HUES48 (cell line): ENCODE measurements at regions not wholly inside any gene's neighbourhood (a gene's known extent, or its start where the extent isn't known, plus 50 kb on each side); places are given as distances from the start of the nearest gene placed in this dataset.

Experiments used
- H3K27ac ChIP-seq: one replicate; pipeline ENCODE4 v1.7.0; 2013; ENCODE audit warnings: low read depth, low read length, inconsistent platforms
- H3K27me3 ChIP-seq: 2 replicates; pipeline ENCODE4 v1.6.1; 2013; ENCODE audit warnings: mild to moderate bottlenecking, low read length; ENCODE audit not compliant: control insufficient read depth, insufficient read depth
- H3K36me3 ChIP-seq: 2 replicates; pipeline ENCODE4 v1.6.1; 2013; ENCODE audit warnings: low read length; ENCODE audit not compliant: control insufficient read depth, insufficient read depth
- H3K4me1 ChIP-seq: 2 replicates; pipeline ENCODE4 v1.6.1; 2013; ENCODE audit warnings: mild to moderate bottlenecking, low read length; ENCODE audit not compliant: control insufficient read depth, insufficient read depth
- H3K4me3 ChIP-seq: 2 replicates; pipeline ENCODE4 v1.5.1; 2013; ENCODE audit warnings: mild to moderate bottlenecking, low read depth, low read length
- H3K9ac ChIP-seq: 2 replicates; pipeline ENCODE4 v1.6.1; 2013; ENCODE audit warnings: mild to moderate bottlenecking, low read depth, low read length, moderate library complexity
- H3K9me3 ChIP-seq: 2 replicates; pipeline ENCODE4 v1.6.1; 2013; ENCODE audit warnings: low read length; ENCODE audit not compliant: control insufficient read depth, insufficient read depth

DNA sequence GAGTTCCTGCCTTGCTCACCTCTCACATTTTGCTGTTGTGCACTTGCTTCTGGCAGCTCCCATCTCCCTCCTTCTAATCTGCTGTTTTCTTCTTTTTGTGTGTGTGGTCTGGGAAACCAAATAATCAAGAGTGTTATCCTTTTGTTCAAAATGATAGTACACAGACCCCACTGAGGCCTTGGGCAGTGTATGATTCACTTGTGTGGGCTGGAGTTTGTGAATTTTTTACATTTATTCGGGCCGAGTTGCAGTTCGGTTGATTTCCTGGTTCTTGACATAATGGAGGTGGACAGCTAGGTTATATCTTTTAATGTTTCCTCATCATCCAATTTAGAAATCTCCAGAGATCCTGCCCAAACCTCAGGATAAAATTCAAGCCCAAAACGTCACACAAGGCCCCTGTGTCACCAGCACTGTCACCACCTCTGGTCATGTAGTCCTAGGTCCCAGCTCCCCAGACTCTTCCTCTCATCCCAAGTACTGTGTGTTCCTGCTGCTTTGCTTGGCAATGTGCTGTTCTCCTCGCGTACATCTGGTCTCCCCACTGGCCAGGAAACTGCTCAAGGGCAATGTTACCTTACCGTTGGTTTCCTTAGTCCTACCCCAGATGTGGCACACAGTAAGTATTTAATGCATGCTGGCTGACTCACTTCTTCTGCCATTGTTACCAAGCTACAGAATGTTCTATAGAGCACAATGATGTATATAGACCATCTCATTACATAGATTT is 55.7 kb upstream of the PHACTR2 start:
- Histone ChIP-seq H3K4me3 (no peak overlapping the region), H3K36me3 (no peaks in the 10 kb centered on the region), H3K27me3 (no peaks in the 10 kb centered on the region), H3K27ac (no peak overlapping the region), H3K9me3 (no peaks in the 10 kb centered on the region), H3K4me1 (peaks cover 3% of the 10 kb centered on the region; the same call in 1 of the 2 replicates), H3K9ac (no peak overlapping the region)

GRCh38 chr6:143621159-143621873 is 56.4 kb upstream of the PHACTR2 start:
- H3K36me3 ChIP-seq = no peaks in the 10 kb centered on the region
- H3K4me3 ChIP-seq = no peak overlapping the region
- no peak overlapping the region for H3K27ac ChIP-seq
- no peaks in the 10 kb centered on the region for H3K27me3 ChIP-seq
- peaks cover 5% of the 10 kb centered on the region for H3K4me1 ChIP-seq
- no peaks in the 10 kb centered on the region for H3K9me3 ChIP-seq
- H3K9ac ChIP-seq = no peak overlapping the region

DNA sequence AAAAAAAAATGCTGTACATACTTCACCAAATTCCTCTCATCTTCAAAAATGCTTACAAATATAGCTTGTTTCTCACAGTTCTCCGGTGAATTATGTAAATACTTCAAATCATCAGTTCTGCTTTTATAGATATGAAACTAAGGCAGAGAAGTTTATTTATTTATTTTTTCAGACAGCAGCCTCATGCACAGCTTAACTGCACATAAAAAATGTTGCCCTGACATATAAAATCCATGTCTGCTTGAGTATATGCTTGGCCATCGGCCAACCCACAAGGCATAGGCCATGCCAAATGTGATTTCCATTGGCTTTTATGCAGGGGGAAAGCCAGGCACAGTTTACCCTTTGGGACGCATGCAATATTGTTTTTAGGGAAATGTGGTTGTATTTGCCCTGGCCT is 57.3 kb upstream of the PHACTR2 start:
- no peaks in the 10 kb centered on the region for H3K27me3 ChIP-seq
- H3K9ac ChIP-seq = no peak overlapping the region
- peaks cover 7% of the 10 kb centered on the region for H3K4me1 ChIP-seq
- no peaks in the 10 kb centered on the region for H3K9me3 ChIP-seq
- H3K27ac ChIP-seq = no peak overlapping the region
- H3K36me3 ChIP-seq = no peaks in the 10 kb centered on the region
- no peak overlapping the region for H3K4me3 ChIP-seq

GRCh38 chr6:143619824-143620401 is 57.9 kb upstream of the PHACTR2 start:
- Histone ChIP-seq H3K36me3 (no peaks in the 10 kb centered on the region), H3K27ac (no peak overlapping the region), H3K9me3 (no peaks in the 10 kb centered on the region), H3K9ac (no peak overlapping the region), H3K4me1 (peaks cover 7% of the 10 kb centered on the region), H3K27me3 (no peaks in the 10 kb centered on the region), H3K4me3 (no peak overlapping the region)

- no peaks in the 10 kb centered on the region for H3K36me3 ChIP-seq
- no peaks in the 10 kb centered on the region for H3K27me3 ChIP-seq
- peaks cover 7% of the 10 kb centered on the region for H3K4me1 ChIP-seq
- no peak overlapping the region for H3K4me3 ChIP-seq
- no peak overlapping the region for H3K9ac ChIP-seq
- no peak overlapping the region for H3K27ac ChIP-seq
- H3K9me3 ChIP-seq = no peaks in the 10 kb centered on the region
Observed at GRCh38 chr6:143616741-143617140, 61.0 kb upstream of the PHACTR2 start.

DNA sequence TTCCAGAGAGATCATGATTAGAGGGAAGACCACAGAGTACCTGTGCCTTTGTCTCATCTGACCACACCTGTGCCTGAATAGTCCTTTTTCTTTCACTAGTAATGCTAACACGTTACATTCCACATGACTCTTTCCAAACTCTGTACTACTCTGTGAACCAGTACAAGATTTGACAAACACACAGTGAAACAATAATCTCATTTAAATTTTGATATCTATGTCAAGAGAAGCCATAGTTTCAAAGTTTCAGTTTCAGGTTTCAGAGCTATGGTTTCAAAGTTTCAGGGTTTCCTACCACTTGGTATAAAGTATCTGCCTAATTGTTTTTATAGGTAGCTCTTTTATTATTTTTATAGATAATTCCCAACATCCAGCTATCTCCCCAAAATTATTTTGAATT is 62.0 kb upstream of the PHACTR2 start:
- Histone ChIP-seq H3K9ac (no peak overlapping the region), H3K27ac (no peak overlapping the region), H3K4me1 (peaks cover 4% of the 10 kb centered on the region), H3K36me3 (no peaks in the 10 kb centered on the region), H3K9me3 (no peaks in the 10 kb centered on the region), H3K27me3 (no peaks in the 10 kb centered on the region), H3K4me3 (no peak overlapping the region)

GRCh38 chr6:143614235-143614634 is 63.5 kb upstream of the PHACTR2 start:
- no peaks in the 10 kb centered on the region for H3K9me3 ChIP-seq
- H3K36me3 ChIP-seq = no peaks in the 10 kb centered on the region
- H3K9ac ChIP-seq = no peak overlapping the region
- peaks cover 4% of the 10 kb centered on the region; the same call in 1 of the 2 replicates for H3K4me1 ChIP-seq
- H3K27ac ChIP-seq = no peak overlapping the region
- no peak overlapping the region for H3K4me3 ChIP-seq
- H3K27me3 ChIP-seq = no peaks in the 10 kb centered on the region

DNA sequence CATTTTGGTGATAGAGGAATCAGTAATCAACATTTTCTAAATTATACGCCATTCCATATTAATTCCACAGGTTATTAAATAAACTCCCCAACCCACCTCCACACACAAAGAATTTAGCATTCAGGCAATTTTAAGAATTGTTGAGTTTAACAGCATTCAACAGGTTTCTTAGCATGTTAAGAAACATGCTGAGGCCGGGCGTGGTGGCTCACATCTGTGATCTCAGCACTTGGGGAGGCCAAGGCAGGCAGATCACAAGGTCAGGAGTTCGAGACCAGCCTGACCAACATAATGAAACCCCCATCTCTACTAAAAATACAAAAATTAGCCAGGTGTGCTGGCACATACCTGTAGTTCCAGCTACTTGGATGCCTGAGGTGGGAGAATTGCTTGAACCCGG is 64.0 kb upstream of the PHACTR2 start:
- Histone ChIP-seq H3K36me3 (no peaks in the 10 kb centered on the region), H3K27ac (no peak overlapping the region), H3K4me3 (no peak overlapping the region), H3K9me3 (no peaks in the 10 kb centered on the region), H3K4me1 (peaks cover 4% of the 10 kb centered on the region; the same call in 1 of the 2 replicates), H3K9ac (no peak overlapping the region), H3K27me3 (no peaks in the 10 kb centered on the region)

- Histone ChIP-seq H3K9me3 (no peaks in the 10 kb centered on the region), H3K9ac (no peak overlapping the region)
Observed at GRCh38 chr6:143612186-143612585, 65.6 kb upstream of the PHACTR2 start.

DNA sequence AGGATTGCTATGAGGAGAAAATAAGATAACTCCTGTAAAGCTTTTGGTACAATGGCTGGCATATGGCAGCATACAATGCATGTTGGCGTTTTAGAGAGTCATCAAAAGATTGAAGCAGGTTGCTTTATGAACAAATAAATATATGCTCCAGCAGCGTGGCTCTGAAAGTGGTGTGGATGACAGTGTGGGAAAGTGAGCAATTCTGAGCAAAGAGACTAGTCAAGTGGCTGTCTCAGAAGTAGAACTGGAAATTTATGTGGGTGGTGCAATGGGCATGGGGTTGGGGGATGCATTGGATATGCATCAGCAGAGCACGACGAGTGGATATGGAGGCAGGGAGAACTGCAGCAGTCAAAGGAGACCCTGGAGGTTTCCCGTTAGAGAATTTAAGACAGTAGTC is 66.2 kb upstream of the PHACTR2 start:
- peaks cover 13% of the 10 kb centered on the region; the same call in 1 of the 2 replicates for H3K4me1 ChIP-seq
- H3K4me3 ChIP-seq = no peak overlapping the region
- no peak overlapping the region for H3K9ac ChIP-seq
- H3K36me3 ChIP-seq = no peaks in the 10 kb centered on the region
- no peaks in the 10 kb centered on the region for H3K9me3 ChIP-seq
- no peaks in the 10 kb centered on the region for H3K27me3 ChIP-seq
- no peak overlapping the region for H3K27ac ChIP-seq

More at GRCh38 chr6:143612186-143612585, 65.6 kb upstream of the PHACTR2 start:
- H3K4me1 ChIP-seq = peaks cover 13% of the 10 kb centered on the region; the same call in 1 of the 2 replicates
- no peaks in the 10 kb centered on the region for H3K36me3 ChIP-seq
- H3K27ac ChIP-seq = no peak overlapping the region
- H3K27me3 ChIP-seq = no peaks in the 10 kb centered on the region
- H3K4me3 ChIP-seq = no peak overlapping the region

GRCh38 chr6:143609972-143610371 is 67.8 kb upstream of the PHACTR2 start:
- Histone ChIP-seq H3K36me3 (no peaks in the 10 kb centered on the region), H3K27ac (no peak overlapping the region), H3K9ac (no peak overlapping the region), H3K27me3 (no peaks in the 10 kb centered on the region), H3K4me3 (no peak overlapping the region), H3K4me1 (peaks cover 9% of the 10 kb centered on the region; the same call in 1 of the 2 replicates), H3K9me3 (no peaks in the 10 kb centered on the region)
